Smooth muscle cell (in vitro differentiated cells): ENCODE measurements at regions not wholly inside any gene's neighbourhood (a gene's known extent, or its start where the extent isn't known, plus 50 kb on each side); places are given as distances from the start of the nearest gene placed in this dataset.

ENCODE experiments used
- DNase-seq: peaks from one replicate; lab custom pipeline; 2025; ENCODE audit not compliant: unreplicated experiment; lab: John Stamatoyannopoulos, UW
- H2AFZ ChIP-seq: fragments of 200-600 bp; sonication (generic); 2 replicates; pipeline ENCODE4 v1.6.0; 2016; ENCODE audit warnings: antibody characterized with exemption, low read depth, mild to moderate bottlenecking
- H3F3A ChIP-seq: fragments of 200-600 bp; sonication (generic); 2 replicates; pipeline ENCODE4 v1.6.0; 2017; ENCODE audit warnings: antibody characterized with exemption, low read depth
- H3K27ac ChIP-seq: fragments of 200-600 bp; sonication (generic); 2 replicates; pipeline ENCODE4 v1.5.1; 2016; ENCODE audit warnings: low read depth, mild to moderate bottlenecking
- H3K27me3 ChIP-seq: fragments of 200-600 bp; sonication (generic); 2 replicates; pipeline ENCODE4 v1.6.1; 2016; ENCODE audit warnings: low read depth, mild to moderate bottlenecking
- H3K36me3 ChIP-seq: fragments of 200-600 bp; sonication (generic); 2 replicates; pipeline ENCODE4 v1.5.1; 2016; ENCODE audit warnings: low read depth
- H3K4me1 ChIP-seq: fragments of 200-600 bp; sonication (generic); 2 replicates; pipeline ENCODE4 v1.5.1; 2016; ENCODE audit warnings: low read depth
- H3K4me2 ChIP-seq: fragments of 200-600 bp; sonication (generic); 2 replicates; pipeline ENCODE4 v1.6.0; 2016; ENCODE audit warnings: mild to moderate bottlenecking
- H3K4me3 ChIP-seq: fragments of 200-600 bp; sonication (generic); 2 replicates; pipeline ENCODE4 v1.5.1; 2016; ENCODE audit warnings: mild to moderate bottlenecking
- H3K79me2 ChIP-seq: fragments of 200-600 bp; sonication (generic); 2 replicates; pipeline ENCODE4 v1.6.0; 2016; ENCODE audit warnings: low read depth, mild to moderate bottlenecking
- H3K9ac ChIP-seq: fragments of 200-600 bp; sonication (generic); 2 replicates; pipeline ENCODE4 v1.6.0; 2016; ENCODE audit warnings: low read depth
- H3K9me3 ChIP-seq: fragments of 200-600 bp; sonication (generic); replicated peaks from 2 replicates; pipeline ENCODE4 v1.5.1; 2016; ENCODE audit warnings: low read depth
- H4K20me1 ChIP-seq: fragments of 200-600 bp; sonication (generic); 2 replicates; pipeline ENCODE4 v1.6.0; 2016; ENCODE audit warnings: low read depth
- WGBS: methylation state at CpG from one replicate; pipeline ENCODE4 v1.1.7; 2016; ENCODE audit warnings: low lambda C conversion rate; 5-methylcytosine and 5-hydroxymethylcytosine counted together
- TF ChIP-seq, protein P1 (sequence below): fragments of 200-600 bp; sonication (generic); IDR thresholded peaks from 2 replicates; pipeline ENCODE4 v1.5.1; 2017; ENCODE audit warnings: borderline replicate concordance, mild to moderate bottlenecking, antibody characterized with exemption; ENCODE audit not compliant: insufficient read depth, poor library complexity, severe bottlenecking

DNA sequence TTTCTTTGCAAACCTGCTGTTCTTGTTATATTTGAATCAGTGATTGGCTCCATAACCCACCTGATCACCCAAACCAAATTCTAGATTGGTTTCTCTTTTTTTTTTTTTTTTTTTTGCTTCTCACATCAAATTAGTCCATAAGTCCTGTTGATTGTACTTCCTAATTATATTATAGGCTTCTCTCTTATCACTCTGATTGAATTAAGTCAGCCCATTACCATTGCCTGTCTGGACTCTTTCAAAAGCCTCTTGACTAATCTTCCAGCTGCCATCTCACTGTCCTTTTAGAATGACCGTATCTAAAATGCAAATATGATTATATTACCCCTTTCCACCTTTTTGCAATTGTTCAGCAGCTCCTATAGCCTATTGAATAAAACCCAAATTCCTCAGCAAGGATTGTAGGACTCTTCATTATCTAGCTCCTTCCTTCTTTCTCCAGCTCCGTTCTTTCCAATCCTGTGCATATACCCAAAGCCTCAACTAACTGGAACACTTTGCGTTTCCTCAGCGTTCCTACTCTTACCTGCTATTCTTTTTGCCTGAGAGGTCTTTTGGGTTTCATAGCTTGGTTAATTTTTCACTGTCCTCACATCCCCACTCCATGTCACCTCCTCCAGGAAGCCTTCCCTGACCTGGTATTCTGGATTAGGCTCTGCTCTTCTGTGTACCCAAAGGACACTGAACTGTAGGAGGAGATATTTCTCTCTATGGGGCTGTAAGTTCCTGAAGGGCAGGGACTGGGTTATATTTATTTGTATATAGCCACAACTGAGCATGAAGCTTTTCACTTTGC is 423.3 kb downstream of the TMEM135 start:
- Histone ChIP-seq H3K9me3 (no peaks in the 10 kb centered on the region), H3K27ac (no peak overlapping the region), H3F3A (no peaks in the 10 kb centered on the region), H2AFZ (no peak overlapping the region), H3K79me2 (no peaks in the 10 kb centered on the region), H3K4me3 (no peak overlapping the region), H3K27me3 (peaks cover 11% of the 10 kb centered on the region), H4K20me1 (no peaks in the 10 kb centered on the region), H3K36me3 (no peaks in the 10 kb centered on the region), H3K4me2 (no peak overlapping the region), H3K4me1 (no peaks in the 10 kb centered on the region), H3K9ac (no peak overlapping the region)
- 95% methylated on average over 4 of the region's 4 CpGs for WGBS
- no peak for DNase-seq
- TF ChIP-seq, protein P1, sequence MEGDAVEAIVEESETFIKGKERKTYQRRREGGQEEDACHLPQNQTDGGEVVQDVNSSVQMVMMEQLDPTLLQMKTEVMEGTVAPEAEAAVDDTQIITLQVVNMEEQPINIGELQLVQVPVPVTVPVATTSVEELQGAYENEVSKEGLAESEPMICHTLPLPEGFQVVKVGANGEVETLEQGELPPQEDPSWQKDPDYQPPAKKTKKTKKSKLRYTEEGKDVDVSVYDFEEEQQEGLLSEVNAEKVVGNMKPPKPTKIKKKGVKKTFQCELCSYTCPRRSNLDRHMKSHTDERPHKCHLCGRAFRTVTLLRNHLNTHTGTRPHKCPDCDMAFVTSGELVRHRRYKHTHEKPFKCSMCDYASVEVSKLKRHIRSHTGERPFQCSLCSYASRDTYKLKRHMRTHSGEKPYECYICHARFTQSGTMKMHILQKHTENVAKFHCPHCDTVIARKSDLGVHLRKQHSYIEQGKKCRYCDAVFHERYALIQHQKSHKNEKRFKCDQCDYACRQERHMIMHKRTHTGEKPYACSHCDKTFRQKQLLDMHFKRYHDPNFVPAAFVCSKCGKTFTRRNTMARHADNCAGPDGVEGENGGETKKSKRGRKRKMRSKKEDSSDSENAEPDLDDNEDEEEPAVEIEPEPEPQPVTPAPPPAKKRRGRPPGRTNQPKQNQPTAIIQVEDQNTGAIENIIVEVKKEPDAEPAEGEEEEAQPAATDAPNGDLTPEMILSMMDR: no peak

DNA sequence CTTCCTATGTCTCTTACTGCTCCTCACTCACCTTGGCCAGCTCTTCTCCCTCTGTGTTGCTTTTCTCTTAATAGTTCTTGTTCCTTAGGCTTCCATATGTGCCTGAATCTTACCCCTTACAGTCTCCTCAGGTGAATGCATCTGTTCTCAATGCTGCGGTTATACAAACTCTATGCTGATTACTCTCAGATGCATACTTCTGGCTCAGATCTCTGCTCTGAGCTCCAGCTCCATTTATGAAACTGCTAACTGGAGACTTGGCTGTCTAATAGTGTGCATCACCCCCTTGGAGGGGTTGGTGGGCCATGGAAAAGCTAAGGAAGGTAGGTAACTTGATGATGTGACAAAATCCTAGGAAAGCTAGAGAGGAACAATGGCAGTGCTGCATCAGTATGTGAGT is 422.5 kb downstream of the TMEM135 start:
- H3K9me3 ChIP-seq: no peaks in the 10 kb centered on the region
- H3K4me2 ChIP-seq: no peak overlapping the region
- DNase-seq: no peak
- no peaks in the 10 kb centered on the region for H3K79me2 ChIP-seq
- no peak overlapping the region for H3K27ac ChIP-seq
- H3K36me3 ChIP-seq: no peaks in the 10 kb centered on the region
- H3K27me3 ChIP-seq: peaks cover 11% of the 10 kb centered on the region
- no peak overlapping the region for H3K4me3 ChIP-seq
- H2AFZ ChIP-seq: no peak overlapping the region
- no peak overlapping the region for H3K9ac ChIP-seq
- TF ChIP-seq, protein P1: no peak
- no peaks in the 10 kb centered on the region for H4K20me1 ChIP-seq
- H3K4me1 ChIP-seq: no peaks in the 10 kb centered on the region
- WGBS: 91% methylated on average over 1 of the region's 1 CpG
- H3F3A ChIP-seq: no peaks in the 10 kb centered on the region

GRCh38 chr11:87459351-87459750 is 421.6 kb downstream of the TMEM135 start:
- Histone ChIP-seq H3K9ac (no peak overlapping the region), H4K20me1 (no peaks in the 10 kb centered on the region), H3K4me1 (no peaks in the 10 kb centered on the region), H3K27ac (no peak overlapping the region), H3F3A (no peaks in the 10 kb centered on the region), H3K9me3 (no peaks in the 10 kb centered on the region), H3K4me3 (no peak overlapping the region), H3K36me3 (no peaks in the 10 kb centered on the region), H3K79me2 (no peaks in the 10 kb centered on the region), H3K27me3 (peaks cover 11% of the 10 kb centered on the region), H3K4me2 (no peak overlapping the region), H2AFZ (no peak overlapping the region)
- DNase-seq: no peak
- TF ChIP-seq, protein P1: no peak
- WGBS: 89% methylated on average over 3 of the region's 3 CpGs

GRCh38 chr11:87456499-87456898 is 418.8 kb downstream of the TMEM135 start:
- Histone ChIP-seq H3K4me2 (no peak overlapping the region), H4K20me1 (no peaks in the 10 kb centered on the region), H3K4me3 (no peak overlapping the region), H3K9me3 (no peaks in the 10 kb centered on the region), H3F3A (no peaks in the 10 kb centered on the region), H3K79me2 (no peaks in the 10 kb centered on the region), H3K4me1 (peaks cover 5% of the 10 kb centered on the region), H3K9ac (no peak overlapping the region), H3K27ac (no peak overlapping the region), H2AFZ (no peak overlapping the region), H3K36me3 (no peaks in the 10 kb centered on the region), H3K27me3 (peaks cover 11% of the 10 kb centered on the region)
- 93% methylated on average over 1 of the region's 1 CpG for WGBS
- TF ChIP-seq, protein P1: no peak
- DNase-seq: no peak
